Activated CD8-positive, alpha-beta memory T cell treated with anti-CD3 and anti-CD28 coated beads for 48 hours (primary cell): ENCODE measurements at regions not wholly inside any gene's neighbourhood (a gene's known extent, or its start where the extent isn't known, plus 50 kb on each side); places are given as distances from the start of the nearest gene placed in this dataset.
"Not testable (repeated sequence)": the region's sequence is repeated elsewhere in the genome, so short reads cannot be mapped to it uniquely, and the experiment has no call there.

Source experiments
- DNase-seq, 3 experiments: peaks; one replicate each; pipeline ENCODE4 v3.0.0-alpha.2; 2020; ENCODE audit warnings: low read depth in 2 of 3, low spot score in 2 of 3

DNA sequence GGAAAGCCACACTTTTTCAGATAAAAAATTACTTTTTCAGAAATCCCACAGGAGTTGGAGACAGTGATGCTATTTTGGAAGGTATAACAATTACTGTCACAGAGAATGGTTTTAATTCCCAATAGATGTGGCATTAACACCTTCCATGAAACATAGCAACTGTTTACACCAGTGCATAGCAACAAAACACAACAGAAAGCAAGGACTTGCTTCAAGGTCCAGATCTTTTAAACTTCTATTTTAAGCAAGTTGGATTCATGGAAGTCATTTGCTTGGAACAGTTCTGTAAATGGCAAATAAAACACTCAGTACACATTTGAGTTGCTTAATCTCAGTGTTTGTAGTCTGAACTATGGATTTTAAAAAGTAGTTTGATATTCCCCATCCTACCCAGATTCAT is 385.9 kb upstream of the SPRY2 start:
- no peak for DNase-seq

DNA sequence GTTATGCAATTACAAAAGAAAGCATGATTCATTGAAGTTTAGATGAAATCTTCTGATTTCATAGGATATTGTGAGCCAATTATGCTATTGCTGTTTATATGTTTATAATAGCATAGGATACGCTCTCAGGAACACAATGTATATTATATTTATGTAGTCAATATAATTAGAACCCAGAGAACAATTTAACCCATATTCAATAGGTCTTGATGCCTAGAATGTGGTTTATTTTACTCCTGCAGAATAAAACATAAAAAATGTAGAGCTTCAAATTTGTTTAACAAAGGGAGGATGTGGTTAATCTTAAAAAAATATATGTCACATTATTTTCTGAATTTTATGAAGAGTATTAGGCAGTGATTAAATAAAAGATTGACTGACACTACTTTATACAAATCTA is 380.8 kb upstream of the SPRY2 start:
- DNase-seq: no peak

DNA sequence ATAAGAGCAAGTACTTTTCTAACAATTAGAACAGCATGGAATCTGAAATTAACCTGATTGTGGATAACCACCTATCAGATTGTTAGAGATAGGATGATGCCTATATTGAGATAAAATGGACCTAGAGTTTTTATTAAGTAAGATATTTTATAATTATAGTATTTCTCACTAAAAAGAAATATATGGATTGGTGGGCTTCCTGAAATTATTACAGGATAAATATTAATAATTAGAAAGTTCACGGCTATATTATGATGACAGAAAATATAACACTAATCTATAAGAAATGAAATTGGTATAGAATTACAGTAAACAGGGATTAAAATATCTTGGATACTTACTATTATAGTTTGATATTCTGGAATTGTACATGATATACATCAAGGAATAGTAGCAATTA is 378.0 kb upstream of the SPRY2 start:
- no peak for DNase-seq

DNA sequence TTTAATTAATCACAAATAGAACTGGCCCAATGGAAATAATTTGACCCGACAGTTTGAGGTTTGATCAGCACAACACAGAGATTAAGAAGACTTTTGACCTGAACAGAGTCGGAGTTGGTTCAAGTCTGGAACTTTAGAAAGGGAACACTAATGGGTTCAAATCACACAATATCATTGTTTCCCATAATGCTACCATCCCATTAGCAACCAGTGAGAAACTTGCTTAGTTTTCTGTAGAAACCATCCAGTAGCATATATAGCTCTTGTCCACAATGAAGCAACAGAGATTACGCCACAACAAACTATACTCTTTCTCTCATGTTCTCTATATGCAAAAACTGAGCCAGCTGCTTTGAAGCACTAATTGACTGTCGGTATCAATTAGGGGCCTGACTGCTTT is 376.9 kb upstream of the SPRY2 start:
- DNase-seq: no peak

DNA sequence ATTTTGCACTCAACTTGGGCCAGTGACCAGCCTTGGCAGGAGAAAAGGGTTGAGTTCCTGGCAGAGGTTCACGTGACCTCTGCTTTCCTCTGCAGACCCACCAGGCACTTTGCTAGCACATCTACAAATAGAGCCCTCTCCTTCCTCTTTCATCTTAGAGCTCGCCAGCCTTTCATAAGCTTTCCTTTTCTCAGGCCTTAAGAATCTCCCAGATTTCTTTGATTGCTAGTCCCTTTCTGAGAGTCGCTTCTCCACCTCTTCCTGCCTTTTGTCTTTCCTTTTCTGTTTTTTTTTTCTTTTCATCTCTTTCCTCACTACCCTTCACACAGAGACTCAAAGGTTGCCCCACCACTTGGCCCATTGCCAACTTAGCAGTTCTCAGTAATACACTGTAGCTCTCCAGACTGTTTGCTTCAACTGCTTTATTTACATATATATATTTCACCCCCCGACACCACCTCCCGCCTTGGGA is 375.7 kb upstream of the SPRY2 start:
- no peak for DNase-seq

DNA sequence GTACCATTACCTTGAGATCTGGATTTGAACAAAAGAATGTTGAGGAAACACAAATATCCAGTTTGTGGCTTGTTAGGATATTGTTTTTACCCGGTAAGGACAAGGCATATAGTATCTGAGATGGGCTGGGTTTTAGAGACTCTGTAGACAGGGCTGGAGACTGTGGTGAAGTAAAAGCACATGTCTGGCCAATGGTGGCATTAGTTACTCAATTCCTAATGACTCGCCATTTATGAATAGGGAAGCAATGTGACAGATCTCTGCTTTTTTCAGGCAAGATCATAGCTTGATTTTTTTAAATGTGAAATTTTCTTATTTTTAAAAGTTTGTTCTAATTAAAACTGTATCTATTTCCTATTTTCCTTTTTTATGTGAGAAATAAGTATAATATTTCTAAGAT is 371.1 kb upstream of the SPRY2 start:
- no peak for DNase-seq

DNA sequence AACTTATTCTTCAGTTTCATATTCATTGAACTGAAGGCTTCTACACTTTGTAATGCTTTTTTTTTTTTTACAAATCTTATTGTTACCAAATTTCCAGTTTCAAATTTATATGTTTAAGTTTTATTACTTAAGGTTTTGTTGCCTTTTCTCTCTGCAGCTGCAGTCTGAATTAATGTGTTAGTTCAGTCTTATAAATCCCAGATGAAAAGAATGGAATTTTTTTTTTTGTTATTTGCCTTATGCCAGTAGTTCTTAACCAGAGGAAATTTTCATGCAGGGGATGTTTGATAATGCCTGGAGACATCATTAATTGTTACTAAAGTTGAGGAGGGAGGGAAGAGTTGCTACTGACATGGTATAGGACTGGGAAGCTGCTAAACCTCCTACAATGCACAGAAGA is 367.9 kb upstream of the SPRY2 start:
- no peak for DNase-seq

DNA sequence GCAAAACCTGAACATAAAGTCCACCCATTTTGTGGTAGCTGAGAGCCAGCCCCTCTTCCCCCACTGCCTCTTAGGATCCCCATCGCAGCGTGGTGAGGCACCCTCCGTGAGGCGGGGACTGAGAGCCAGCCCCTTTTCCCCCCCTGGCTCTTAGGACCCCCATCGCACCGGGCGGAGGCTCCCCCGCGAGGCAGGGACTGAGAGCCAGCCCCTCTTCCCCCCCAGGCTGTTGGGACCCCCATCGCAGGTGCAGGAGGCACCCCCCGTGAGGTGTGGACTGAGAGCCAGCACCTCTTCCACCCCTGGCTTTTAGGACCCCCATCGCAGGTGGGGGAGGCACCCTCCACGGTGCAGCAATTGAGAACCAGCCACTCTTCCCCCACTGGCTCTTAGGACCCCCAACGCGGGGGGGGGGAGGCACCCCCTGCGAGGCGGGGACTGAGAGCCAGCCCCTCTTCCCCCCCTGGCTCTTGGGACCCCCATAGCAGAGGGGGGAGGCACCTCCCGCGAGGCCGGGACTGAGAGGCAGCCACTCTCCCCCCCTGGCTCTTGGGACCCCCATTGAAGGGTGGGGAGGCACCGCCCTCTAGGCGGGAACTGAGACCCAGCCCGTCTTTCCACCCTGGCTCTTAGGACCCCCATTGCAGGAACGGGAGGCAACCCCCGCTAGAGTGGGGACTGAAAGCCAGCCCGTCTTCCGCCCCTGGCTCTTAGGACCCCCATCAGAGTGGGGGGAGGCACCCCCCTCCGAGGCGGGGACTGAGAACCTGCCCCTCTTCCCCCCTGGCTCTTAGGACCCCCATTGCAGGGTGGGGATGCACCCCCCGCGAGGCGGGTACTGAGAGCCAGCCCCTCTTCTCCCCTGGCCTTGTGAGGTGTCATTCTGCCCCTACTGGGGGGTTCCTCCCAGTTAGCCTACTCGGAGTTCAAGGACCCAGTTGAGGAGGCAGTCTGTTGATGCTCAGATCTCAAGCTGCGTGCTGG is 366.4 kb upstream of the SPRY2 start:
- DNase-seq: no peak

DNA sequence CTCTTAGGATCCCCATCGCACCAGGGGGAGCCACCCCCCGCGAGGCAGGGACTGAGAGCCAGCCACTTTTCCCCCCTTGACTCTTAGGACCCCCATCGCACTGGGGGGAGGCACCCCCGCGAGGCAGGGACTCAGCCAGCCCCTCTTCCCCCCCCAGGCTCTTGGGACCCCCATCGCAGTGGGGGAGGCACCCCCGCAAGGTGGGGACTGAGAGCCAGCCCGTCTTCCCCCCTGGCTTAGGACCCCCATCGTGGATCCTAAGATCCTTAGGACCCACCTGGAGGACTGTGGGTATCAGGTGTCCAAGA is 365.2 kb upstream of the SPRY2 start:
- DNase-seq: no peak

DNA sequence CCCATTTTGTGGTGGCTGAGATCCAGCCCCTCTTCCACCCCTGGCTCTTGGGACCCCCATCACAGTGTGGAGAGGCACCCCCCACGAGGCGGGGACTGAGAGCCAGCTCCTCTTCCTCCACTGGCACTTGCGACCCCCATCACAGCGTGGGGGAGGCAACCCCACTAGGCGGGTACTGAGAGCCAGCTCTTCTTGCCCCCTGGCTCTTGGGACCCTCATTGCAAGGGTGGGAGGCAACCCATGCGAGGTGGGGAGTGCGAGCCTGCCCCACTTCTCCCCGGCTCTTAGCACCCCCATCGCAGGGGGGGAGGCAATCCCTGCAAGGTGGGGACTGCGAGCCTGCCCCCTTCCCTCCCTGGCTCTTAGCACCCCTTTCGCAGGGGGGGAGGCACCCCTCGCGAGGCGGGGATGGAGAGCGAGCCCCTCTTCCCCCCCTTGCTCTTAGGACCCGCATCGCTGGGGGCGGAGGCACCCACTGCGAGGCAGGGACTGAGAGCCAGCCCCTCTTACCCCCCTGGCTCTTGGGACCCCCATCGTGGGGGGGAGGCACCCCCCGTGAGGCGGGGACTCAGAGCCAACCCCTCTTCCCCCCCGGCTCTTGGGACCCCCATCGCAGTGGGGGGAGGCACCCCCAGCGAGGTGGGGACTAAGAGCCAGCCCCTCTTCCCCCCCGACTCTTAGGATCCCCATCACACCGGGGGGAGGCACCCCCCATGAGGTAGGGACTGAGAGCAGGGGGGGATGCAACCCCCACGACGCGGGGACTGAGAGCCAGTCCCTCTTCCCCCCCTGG is 364.6 kb upstream of the SPRY2 start:
- DNase-seq: no peak

DNA sequence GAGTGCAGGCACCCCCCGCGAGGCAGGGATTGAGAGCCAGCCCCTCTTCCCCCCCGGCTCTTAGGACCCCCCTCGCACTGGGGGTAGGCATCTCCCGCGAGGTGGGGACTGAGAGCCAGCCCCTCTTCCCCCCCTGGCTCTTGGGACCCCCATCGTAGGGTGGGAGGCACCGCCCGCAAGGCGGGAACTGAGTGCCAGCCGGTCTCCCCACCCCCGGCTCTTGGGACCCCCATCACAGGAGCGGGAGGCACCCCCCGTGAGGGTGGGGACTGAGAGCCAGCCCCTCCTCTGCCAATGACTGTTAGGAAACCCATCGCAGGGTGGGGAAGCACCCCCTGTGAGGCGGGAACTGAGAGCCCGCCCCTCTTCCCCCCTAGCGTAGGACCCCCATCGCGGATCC is 363.4 kb upstream of the SPRY2 start:
- DNase-seq: no peak

DNA sequence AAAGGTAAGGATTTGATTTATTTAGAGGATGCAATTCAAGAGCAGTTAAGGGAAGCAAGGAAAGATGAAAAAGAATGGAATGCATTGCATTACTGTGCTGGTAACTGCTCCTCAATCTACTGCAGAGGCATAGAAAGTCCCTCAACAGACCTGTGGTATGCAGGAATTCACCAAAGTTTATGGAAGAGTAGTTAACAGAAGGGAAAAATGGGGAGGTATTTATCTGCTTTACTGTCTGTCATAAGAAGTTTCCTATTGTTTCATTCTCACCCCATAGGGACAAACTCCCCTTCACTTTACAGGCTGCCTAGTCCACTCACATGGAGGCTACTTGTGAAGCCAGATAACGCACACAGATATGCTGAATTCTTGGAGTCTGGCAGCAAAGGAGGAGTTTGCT is 354.9 kb upstream of the SPRY2 start:
- DNase-seq: no peak

DNA sequence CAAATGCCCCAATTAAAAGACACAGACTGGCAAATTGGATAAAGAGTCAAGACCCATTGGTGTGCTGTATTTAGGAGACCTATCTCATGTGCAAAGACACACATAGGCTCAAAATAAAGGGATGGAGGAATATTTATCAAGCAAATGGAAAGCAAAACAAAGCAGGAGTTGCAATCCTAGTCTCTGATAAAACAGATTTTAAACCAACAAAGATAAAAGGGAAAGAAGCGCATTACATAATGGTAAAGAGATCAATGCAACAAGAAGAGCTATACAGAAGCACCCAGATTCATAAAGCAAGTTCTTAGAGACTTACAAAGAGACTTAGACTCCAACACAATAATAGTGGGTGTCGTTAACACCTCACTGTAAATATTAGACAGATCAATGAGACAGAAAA is 350.9 kb upstream of the SPRY2 start:
- DNase-seq: not testable (repeated sequence)

DNA sequence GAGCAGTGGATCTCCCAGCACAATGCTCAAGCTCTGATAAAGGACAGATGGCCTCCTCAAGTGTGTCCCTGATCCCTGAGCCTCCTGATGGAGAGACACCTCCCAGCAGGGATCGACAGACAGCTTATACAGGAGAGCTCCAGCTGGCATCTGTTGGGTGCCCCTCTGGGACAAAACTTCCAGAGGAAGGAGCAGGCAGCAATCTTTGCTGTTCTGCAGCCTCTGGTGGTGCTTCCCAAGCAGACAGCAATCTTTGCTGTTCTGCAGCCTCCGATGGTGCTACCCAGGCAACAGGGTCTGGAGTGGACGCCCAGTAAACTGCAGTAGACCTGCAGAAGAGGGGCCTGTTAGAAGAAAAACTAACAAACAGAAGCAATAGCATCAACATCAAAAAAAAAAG is 349.3 kb upstream of the SPRY2 start:
- DNase-seq: no peak

DNA sequence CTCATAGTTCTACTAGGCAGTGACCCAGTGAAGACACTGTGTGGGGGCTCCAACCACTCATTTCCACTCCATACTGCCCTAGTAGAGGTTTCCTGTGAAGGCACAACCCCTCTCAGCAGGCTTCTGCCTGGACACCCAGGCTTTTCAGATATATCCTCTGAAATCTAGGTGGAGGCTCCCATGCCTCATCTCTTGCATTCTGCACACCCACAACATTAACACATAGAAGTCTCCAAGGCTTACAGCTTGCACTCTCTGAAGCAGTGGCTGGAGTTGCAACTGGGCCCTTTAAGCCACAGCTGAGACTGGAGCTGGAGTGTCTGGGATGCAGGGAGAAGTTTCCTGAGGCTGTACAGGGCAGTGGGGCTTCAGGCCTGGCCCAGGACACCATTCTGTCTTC is 347.7 kb upstream of the SPRY2 start:
- DNase-seq: no peak

DNA sequence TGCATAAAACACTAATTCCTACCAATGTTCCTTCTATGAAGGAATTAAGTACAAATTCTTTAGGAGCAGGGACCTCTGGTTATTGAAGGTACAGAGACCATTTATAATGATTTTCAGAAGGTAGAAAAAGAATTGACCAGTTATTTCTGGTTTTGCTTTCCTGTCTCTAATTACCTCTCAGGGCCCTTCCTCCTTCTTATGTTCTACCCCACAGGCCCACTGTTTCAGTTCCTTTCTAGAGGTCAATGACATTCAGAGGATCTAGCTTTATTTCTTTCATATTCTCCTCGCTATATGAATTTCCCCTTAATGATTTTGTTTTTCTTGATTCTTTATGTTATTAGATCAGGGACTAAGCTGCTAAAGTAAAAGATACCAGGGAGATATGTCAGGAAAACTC is 345.0 kb upstream of the SPRY2 start:
- no peak for DNase-seq

DNA sequence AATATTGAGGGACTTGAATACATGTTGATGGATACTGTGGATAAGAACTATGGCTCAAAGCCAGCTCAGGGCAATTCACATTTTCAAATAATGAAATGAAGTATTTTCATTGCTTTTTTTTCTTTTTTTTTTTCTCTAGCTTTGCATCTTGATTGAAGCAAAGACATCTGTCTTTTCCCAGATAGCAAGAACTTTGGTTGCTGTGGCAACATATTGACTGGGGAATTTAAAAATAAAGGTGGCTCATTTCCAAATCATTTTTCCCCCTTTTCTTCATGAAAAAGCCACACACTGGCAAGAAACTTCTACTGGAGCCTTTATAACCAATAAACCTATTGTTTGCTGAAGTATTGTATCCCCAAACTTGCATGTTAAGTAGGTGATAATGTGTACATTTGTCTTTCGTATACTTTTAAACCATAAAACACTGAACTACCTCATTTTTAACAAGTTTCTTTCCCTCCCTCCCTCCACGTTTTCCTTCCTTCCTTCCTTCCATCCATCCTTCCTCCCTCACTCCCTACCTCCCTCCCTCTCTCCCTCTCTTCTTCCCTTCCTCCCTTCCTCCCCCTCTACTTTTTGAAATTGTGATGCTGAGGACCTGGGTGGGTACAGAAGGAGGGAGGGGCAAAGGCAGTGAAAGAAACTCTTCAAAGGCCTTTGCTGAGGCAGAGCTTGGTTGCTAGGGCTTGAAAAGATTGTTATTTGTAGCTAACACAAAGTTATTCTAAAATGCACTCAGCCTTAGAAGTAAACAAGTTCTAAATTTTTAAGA is 343.5 kb upstream of the SPRY2 start:
- DNase-seq: no peak

DNA sequence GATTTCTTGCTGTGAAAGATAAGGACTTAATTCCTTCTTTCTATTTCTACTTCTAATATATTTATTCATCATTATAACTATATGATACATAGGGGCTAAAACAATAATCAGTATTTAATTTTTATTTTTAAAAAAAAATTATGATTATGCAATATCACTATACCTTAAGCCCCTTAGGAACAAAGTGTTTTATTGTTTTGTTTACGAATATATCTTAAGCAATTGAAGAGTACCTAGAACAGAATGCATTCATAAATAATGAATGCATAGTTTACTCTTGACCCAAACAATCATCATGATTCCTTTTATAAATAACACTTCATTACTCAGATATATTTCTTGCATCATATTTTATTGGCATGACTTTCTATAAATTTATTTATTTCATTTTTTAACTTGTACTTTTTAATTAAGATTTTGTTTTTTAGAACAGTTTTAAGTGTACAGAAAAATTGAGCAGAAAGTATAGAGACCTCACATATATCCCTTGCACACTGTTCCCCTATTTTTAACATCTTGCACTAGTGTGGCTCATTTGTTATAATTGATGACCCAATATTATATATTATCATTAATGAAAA is 339.9 kb upstream of the SPRY2 start:
- DNase-seq: no peak

DNA sequence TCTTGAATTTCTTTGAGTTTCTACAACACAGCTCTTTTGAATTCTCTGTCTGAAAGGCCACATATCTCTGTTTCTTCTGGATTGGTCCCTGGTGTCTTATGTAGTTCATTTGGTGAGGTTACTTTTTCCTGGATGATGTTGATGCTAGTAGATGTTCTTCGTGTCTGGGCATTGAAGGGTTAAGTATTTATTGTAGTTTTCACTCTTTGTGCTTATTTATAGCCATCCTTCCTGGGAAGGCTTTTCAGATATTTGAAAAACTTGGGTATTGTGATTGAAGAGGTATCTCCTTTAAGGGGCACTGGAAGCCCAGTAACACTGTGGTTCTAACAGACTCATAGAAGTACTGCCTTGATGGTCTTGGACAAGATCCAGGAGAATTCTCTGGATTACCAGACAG is 338.5 kb upstream of the SPRY2 start:
- no peak for DNase-seq

DNA sequence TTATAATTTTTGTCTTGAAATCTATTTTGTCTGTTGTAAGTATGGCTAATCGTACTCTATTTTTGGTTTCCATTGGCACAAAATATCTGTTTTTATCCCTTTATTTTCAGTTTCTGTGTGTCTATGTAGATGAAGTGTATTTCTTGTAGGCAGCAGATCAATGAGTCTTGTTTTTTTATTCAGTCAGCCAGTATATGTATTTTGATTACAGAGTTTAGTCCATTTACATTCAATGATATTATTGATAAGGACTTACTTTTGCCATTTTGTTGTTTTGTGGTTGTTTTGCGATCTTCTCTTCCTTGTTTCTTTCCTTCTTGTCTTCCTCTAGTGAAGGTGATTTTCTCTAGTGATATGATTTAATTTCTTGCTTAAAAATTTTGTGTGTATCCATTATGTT is 336.3 kb upstream of the SPRY2 start:
- DNase-seq: no peak

DNA sequence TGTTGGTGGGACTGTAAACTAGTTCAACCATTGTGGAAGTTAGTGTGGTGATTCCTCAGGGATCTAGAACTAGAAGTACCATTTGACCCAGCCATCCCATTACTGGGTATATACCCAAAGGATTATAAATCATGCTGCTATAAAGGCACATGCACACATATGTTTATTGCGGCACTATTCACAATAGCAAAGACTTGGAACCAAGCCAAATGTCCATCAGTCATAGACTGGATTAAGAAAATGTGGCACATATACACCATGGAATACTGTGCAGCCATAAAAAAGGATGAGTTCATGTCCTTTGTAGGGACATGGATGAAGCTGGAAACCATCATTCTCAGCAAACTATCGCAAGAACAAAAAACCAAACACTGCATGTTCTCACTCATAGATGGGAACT is 334.5 kb upstream of the SPRY2 start:
- not testable (repeated sequence) for DNase-seq
